PFSK-1 (cell line): ENCODE measurements at regions not wholly inside any gene's neighbourhood (a gene's known extent, or its start where the extent isn't known, plus 50 kb on each side); places are given as distances from the start of the nearest gene placed in this dataset.

Experiments
- FOXP2 ChIP-seq: optimal IDR thresholded peaks from 2 replicates; pipeline ENCODE3; 2011; ENCODE audit warnings: borderline replicate concordance, control low read depth, inconsistent platforms; ENCODE audit not compliant: insufficient read depth; ENCODE audit errors: extremely low read length, extremely low read depth
- POLR2AphosphoS5 ChIP-seq: IDR thresholded peaks from 2 replicates; pipeline ENCODE4 v1.6.1; 2012; ENCODE audit warnings: low read depth, mild to moderate bottlenecking, control low read depth, low read length, moderate library complexity
- SIN3A ChIP-seq: IDR thresholded peaks from 2 replicates; pipeline ENCODE4 v1.6.1; 2012; ENCODE audit warnings: mild to moderate bottlenecking, low read length, moderate library complexity, borderline replicate concordance; ENCODE audit not compliant: insufficient read depth
- TAF1 ChIP-seq: IDR thresholded peaks from 2 replicates; pipeline ENCODE4 v1.6.1; 2012; ENCODE audit warnings: low read length, control low read depth, borderline replicate concordance; ENCODE audit not compliant: insufficient read depth
- TF ChIP-seq, protein P1 (sequence below), 2 experiments: IDR thresholded peaks; 2 replicates each; pipeline versions ENCODE4 v1.6.1 to v1.8.0; 2011 to 2012; ENCODE audit warnings: low read depth in 2 of 2, low read length in 2 of 2, control low read depth in 1 of 2, inconsistent platforms in 1 of 2, mild to moderate bottlenecking in 1 of 2, moderate library complexity in 1 of 2; ENCODE audit not compliant: insufficient read depth in 1 of 2

- no peak for TF ChIP-seq POLR2AphosphoS5
- no peak for TF ChIP-seq FOXP2
- TF ChIP-seq, protein P1, sequence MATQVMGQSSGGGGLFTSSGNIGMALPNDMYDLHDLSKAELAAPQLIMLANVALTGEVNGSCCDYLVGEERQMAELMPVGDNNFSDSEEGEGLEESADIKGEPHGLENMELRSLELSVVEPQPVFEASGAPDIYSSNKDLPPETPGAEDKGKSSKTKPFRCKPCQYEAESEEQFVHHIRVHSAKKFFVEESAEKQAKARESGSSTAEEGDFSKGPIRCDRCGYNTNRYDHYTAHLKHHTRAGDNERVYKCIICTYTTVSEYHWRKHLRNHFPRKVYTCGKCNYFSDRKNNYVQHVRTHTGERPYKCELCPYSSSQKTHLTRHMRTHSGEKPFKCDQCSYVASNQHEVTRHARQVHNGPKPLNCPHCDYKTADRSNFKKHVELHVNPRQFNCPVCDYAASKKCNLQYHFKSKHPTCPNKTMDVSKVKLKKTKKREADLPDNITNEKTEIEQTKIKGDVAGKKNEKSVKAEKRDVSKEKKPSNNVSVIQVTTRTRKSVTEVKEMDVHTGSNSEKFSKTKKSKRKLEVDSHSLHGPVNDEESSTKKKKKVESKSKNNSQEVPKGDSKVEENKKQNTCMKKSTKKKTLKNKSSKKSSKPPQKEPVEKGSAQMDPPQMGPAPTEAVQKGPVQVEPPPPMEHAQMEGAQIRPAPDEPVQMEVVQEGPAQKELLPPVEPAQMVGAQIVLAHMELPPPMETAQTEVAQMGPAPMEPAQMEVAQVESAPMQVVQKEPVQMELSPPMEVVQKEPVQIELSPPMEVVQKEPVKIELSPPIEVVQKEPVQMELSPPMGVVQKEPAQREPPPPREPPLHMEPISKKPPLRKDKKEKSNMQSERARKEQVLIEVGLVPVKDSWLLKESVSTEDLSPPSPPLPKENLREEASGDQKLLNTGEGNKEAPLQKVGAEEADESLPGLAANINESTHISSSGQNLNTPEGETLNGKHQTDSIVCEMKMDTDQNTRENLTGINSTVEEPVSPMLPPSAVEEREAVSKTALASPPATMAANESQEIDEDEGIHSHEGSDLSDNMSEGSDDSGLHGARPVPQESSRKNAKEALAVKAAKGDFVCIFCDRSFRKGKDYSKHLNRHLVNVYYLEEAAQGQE (IDR thresholded peaks at IDR 0.05; ENCODE audit: insufficient read depth in 1 of 2, low read depth in 2 of 2, low read length in 2 of 2), result no peak
- no peak for TF ChIP-seq TAF1
- no peak for TF ChIP-seq SIN3A
These were observed 598.3 kb upstream of the ZP4 start for GRCh38 chr1:238489006-238489405.
